ENCODE measurements at regions not wholly inside any gene's neighbourhood (a gene's known extent, or its start where the extent isn't known, plus 50 kb on each side); places are given as distances from the start of the nearest gene placed in this dataset.

- no peak for DNase-seq (ENCODE audit: low spot score)
These were observed 50.2 kb upstream of the SDK2 start for GRCh38 chr17:73694491-73694890.

DNA sequence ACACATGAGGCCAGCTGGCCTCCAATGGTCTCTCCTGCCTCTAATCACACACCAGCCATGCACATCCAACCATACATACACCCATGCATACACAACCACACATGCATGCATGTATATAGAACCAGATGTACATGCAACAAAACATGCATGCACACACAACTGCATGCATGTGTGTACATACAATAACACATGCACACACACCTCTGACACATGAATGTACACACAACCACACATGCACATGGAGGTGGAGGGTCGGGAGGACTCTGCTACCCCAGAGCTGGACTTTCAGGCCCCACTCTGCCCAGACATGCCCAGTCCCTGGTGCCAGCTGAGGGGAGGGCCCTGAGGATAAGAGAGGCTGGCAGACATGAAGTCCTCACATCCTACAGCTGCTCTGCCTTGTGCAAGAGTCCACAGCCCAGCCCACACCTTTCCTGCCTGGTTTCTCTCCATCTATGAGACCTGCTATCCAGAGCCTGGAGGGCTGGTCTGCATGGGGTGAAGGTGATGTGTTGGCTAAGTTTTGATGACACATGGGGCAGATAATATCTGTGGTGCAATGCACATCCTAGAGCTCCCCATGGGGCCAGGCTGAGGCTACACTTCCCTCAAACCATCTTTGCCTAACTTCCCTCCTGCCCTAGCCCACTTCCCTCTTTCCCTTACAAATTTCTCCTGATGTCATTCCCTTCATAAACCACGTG is 50.9 kb upstream of the SDK2 start:
- DNase-seq (ENCODE audit: low spot score), result no peak

GRCh38 chr17:73696251-73696650 is 52.0 kb upstream of the SDK2 start:
- DNase-seq (ENCODE audit: low spot score), result no peak

DNA sequence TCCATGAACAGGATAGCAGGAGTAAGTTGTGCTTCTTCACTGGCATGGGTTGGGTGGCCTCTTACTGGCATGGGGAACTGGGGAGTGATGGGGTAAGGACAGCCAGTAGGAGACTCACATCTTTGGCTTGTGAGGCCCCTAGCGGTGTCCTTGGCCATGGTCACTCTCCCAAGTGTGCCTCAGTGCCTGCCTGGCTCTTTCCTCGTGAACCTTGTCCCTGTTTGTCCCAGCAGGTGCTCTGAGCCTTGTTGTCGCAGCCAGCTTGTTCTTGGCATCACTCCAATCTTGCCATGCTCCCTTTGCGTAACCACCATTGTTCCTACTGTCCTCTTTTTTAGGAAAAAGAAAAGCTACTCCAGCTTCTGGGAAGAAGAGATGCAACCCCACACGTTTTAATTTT is 53.6 kb upstream of the SDK2 start:
- no peak for DNase-seq (ENCODE audit: low spot score)

DNA sequence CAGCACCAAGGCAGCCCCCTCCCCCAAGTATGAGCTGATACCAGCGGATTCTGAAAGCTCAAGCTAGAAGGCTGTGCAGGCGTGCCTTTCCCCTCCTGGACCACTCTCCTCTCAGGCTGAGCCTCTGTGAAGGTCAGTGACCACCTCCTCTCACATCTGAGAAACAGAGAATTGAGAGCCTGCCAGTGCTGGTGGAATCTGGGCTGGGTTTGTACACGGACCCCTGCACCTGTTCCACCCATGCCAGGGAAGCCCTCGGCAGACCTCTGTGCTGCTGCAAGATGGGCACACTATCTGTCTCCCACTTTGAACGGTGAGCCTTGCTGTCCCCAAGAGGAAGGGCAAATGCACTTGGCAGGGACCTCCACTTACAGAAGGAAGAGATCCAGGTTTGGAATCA is 54.7 kb upstream of the SDK2 start:
- no peak for DNase-seq (ENCODE audit: low spot score)

GRCh38 chr17:73701701-73702100 is 57.5 kb upstream of the SDK2 start:
- DNase-seq (ENCODE audit: low spot score), result no peak

DNA sequence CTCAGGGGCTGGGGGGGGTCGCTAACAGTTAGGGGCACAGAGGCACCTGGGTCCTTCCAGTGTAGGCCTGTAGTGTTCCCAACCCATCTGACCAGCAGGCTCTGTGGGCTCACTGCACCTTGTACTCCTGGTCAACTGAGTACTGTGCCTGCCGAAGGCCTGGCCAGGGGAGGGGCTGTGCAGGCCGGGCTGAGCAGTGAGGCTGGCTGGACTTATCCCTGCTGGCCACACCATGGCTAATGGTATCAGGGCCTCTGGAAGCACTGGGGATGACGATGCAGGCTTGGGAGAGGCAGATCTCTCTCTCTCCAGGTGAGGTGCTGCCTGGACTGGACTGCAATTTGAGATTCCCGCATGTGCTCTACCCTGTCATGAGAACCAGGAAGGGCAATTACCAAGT is 58.9 kb upstream of the SDK2 start:
- no peak for DNase-seq (ENCODE audit: low spot score)

- DNase-seq (ENCODE audit: low spot score), result no peak
These were observed 59.7 kb upstream of the SDK2 start for GRCh38 chr17:73703917-73704316.

DNA sequence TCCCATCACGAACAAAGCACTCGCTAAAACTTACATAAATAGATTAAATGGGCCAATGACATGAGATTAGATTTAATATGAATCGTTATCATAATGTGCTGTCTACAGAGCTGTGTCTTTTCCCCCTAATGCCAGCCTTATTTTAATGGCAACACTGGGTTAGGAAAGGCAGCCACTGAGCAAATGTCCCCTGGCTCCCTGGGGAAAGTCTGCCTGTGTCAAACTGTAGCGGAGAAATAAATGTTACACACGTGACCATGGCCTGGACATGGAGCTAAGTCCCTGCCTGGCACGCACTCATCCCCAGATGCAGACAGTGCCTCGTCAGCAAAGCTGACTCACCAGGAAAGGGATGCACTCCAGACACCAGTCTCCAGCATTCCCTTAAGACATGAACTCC is 61.3 kb upstream of the SDK2 start:
- no peak for DNase-seq (ENCODE audit: low spot score)

DNA sequence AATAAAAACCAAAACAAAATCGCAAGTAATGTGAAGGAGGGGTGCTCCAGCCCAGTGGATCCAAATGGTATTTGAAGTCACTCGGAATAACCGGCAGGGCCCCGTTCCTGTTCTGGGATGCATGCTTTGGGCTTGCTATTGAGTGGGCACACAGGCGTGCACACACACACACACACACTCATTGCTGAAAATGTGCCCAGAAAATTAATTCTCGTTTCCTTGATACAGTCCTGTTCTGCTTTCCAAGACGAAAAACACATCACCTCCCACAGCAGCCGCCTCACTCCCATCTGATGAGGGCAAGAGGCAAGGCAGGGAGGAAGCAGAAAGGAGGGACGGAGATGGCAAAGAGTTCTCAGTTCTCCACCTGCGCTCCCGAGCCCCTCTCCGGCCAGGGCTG is 62.2 kb upstream of the SDK2 start:
- DNase-seq (ENCODE audit: low spot score), result no peak

DNA sequence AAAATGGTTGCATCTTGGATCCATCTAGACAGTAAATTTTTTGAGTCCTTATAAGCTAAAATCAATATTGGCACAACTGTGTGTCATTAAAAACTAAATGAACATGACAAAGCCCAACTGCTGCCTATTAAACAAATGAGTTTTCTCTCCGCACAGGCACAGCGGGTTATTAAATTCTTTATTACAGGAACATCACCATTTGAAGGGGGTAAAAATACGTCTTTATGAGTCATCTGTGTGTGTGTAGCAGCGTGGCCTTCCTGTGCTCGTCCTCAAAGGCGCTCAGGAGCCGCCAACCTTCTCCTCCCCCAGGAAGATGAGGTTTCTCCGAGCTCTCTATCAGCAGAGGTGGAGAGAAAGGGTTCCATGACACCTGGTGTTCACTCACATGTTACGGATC is 62.6 kb upstream of the SDK2 start:
- DNase-seq (ENCODE audit: low spot score), result no peak

GRCh38 chr17:73707358-73707757 is 63.1 kb upstream of the SDK2 start:
- no peak for DNase-seq (ENCODE audit: low spot score)

- DNase-seq (ENCODE audit: low spot score), result peak; percentile 58
These were observed 65.9 kb upstream of the SDK2 start for GRCh38 chr17:73710095-73710592.

DNA sequence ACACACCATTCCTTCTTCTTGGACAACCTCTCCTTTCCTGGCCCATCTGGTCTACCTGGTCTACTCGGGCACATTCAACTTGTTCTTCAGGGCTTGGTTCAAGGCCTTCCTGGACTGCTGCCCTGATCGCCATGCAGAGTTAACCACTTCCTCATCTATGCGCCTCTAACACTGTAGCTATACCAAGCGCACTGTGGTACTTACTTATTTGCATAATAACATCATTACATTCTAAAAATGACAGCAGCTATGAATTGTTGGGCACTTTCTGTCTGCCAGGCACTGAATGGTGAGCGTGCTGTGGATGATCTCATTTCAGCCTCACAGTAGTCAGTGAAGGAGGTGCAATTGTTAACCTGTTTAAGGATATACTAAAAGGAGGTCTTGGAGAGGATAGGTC is 66.9 kb upstream of the SDK2 start:
- no peak for DNase-seq (ENCODE audit: low spot score)

GRCh38 chr17:73711916-73712315 is 67.7 kb upstream of the SDK2 start:
- DNase-seq (ENCODE audit: low spot score), result no peak

- DNase-seq (ENCODE audit: low spot score), result no peak
These were observed 68.9 kb upstream of the SDK2 start for GRCh38 chr17:73713136-73713535.

- DNase-seq (ENCODE audit: low spot score), result no peak
These were observed 71.5 kb upstream of the SDK2 start for GRCh38 chr17:73715769-73716168.

GRCh38 chr17:73717690-73718089 is 73.4 kb upstream of the SDK2 start:
- DNase-seq (ENCODE audit: low spot score), result no peak

DNA sequence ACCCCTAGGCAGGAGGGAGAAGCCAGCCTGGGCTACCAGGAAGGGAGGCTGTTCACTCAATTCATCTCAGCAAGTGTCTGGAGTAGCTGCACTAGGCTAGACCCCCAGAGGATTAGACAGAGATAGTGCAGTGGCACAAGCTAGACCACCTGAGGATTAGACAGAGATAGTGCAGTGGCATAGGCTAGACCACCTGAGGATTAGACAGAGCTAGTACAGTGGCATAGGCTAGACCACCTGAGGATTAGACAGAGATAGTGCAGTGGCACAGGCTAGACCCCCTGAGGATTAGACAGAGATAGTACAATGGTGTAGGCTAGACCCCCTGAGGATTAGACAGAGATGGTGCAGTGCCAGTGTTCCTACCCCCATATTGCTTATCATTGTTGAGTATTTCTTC is 74.1 kb upstream of the SDK2 start:
- DNase-seq (ENCODE audit: low spot score), result no peak

GRCh38 chr17:73718912-73719311 is 74.7 kb upstream of the SDK2 start:
- DNase-seq (ENCODE audit: low spot score), result no peak

DNA sequence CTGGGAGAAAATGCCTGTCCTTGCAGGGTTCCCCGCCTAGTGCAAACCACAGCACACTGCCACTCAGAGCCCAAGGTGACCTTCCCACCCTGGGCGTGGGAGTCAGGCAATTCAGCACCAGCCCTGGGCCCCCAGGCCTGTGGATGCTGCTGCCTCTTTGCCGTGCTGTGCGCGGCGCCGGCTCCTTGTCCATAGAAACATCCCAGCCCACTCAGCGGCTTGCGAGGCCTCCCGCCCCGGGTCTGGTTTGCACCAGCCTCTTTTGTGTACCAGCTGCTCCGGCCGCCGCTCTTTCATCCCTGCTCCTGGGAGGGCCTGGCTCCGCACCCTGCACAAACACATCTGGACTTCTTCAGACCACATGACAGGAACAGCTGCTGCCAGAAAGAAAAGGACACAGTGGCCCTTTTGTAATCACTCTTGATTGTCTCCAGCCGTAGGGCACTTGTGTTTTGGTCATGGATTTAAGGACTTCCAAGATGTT is 75.4 kb upstream of the SDK2 start:
- no peak for DNase-seq (ENCODE audit: low spot score)

DNA sequence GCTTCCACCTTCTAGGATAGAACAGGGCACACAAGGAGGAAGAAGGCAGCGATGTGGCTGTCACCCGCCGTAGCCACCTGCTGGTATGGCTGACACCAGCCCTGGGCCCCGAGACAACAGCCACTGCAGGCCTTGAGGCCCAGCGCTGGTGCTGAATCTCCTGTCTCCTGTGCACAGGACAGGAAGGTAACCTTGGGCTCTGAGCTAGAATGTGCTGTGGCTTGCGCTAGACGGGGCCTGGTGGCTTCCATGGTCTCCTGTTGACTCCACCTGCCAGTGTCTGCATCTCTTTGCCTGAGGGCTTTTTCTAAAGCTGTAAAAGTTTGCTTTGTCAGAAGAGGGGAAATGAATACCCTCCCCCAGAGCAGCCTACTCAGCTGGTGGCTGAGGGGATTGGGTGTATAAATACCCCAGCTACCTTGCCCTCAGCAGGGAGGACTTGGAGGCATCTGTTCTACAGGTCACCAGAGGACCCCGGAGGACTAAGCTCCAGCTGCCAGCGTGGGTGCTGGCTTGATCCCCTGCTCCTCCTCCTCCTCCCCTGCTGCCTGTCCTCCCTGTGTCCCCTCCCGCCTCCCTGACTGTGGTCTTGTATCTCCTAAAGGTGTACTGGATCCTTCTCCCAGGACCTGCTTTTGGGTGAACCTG is 76.1 kb upstream of the SDK2 start:
- DNase-seq (ENCODE audit: low spot score), result no peak

- no peak for DNase-seq (ENCODE audit: low spot score)
These were observed 77.9 kb upstream of the SDK2 start for GRCh38 chr17:73722165-73722564.

DNA sequence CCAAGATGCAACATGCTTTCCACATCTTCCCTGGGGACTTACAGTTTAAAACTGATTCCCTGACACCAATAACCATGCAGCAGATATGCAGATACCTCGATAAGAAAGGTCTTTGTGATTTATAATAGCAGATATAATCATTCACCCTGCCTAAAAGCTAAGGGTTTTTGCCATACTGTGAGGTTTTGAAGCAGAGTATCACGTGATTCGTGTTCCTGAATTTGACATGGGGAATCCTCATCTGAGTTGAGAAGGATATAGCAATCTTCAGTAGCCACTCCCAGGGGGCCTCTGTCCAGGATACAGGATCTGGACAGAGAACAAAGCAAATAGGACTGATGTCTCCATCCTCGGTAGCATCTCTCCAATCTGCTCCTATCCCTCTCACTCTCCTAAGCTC is 79.1 kb upstream of the SDK2 start:
- no peak for DNase-seq (ENCODE audit: low spot score)
